Esophagus squamous epithelium (tissue), 4 donors: ENCODE measurements at regions not wholly inside any gene's neighbourhood (a gene's known extent, or its start where the extent isn't known, plus 50 kb on each side); places are given as distances from the start of the nearest gene placed in this dataset.

Experiments
- POLR2A ChIP-seq, 4 donors: fragments of 450-650 bp; IDR thresholded peaks; one replicate each; pipeline ENCODE4 v1.6.1; 2017; ENCODE audit warnings: antibody characterized with exemption in 4 of 4, mild to moderate bottlenecking in 4 of 4, moderate library complexity in 3 of 4
- TF ChIP-seq, protein P1 (sequence below), 6 experiments: fragments of 450-650 bp in 4 of 6; fragments of 200-600 bp in 2 of 6; sonication (generic) in 2 of 6; IDR thresholded peaks; one replicate each; pipeline ENCODE4 v1.5.1; 2016 to 2019; ENCODE audit warnings: antibody characterized with exemption in 6 of 6, mild to moderate bottlenecking in 4 of 6, moderate library complexity in 4 of 6

DNA sequence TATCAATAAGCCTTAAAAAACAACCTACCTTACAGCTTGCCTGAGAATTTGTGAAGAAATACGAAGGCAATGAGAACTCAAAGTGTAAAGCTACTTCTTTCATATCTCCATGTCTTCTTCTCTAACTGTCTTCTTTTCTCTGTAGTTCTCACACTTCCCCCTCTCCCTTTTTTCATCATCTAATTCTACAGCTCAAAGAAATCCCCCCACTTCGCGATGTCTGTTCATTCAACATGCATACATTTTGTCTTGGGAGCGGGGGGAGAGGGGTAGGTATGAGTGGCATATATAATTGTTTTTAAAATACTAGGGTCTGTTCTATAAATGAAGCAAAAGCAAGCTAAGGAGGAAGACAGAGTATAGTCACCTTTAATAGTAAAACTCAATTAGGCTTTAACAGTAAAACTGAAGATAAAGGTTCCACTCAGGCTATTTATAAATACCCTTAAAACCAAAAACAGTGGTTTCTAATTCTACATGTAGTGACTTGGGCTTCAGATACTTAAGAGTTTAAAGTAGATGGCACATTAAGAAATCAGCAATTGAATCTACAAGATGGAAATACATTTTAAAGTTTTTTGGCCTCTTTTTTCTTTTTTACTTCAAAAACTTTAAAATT lies 106.9 kb downstream of the KLF12 start:
- TF ChIP-seq, protein P1, sequence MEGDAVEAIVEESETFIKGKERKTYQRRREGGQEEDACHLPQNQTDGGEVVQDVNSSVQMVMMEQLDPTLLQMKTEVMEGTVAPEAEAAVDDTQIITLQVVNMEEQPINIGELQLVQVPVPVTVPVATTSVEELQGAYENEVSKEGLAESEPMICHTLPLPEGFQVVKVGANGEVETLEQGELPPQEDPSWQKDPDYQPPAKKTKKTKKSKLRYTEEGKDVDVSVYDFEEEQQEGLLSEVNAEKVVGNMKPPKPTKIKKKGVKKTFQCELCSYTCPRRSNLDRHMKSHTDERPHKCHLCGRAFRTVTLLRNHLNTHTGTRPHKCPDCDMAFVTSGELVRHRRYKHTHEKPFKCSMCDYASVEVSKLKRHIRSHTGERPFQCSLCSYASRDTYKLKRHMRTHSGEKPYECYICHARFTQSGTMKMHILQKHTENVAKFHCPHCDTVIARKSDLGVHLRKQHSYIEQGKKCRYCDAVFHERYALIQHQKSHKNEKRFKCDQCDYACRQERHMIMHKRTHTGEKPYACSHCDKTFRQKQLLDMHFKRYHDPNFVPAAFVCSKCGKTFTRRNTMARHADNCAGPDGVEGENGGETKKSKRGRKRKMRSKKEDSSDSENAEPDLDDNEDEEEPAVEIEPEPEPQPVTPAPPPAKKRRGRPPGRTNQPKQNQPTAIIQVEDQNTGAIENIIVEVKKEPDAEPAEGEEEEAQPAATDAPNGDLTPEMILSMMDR (IDR thresholded peaks at IDR 0.05), result no peak
- TF ChIP-seq POLR2A (IDR thresholded peaks at IDR 0.05), result no peak
